ENCODE measurements at regions not wholly inside any gene's neighbourhood (a gene's known extent, or its start where the extent isn't known, plus 50 kb on each side); places are given as distances from the start of the nearest gene placed in this dataset.
"Not testable (repeated sequence)": the region's sequence is repeated elsewhere in the genome, so short reads cannot be mapped to it uniquely, and the experiment has no call there.

DNA sequence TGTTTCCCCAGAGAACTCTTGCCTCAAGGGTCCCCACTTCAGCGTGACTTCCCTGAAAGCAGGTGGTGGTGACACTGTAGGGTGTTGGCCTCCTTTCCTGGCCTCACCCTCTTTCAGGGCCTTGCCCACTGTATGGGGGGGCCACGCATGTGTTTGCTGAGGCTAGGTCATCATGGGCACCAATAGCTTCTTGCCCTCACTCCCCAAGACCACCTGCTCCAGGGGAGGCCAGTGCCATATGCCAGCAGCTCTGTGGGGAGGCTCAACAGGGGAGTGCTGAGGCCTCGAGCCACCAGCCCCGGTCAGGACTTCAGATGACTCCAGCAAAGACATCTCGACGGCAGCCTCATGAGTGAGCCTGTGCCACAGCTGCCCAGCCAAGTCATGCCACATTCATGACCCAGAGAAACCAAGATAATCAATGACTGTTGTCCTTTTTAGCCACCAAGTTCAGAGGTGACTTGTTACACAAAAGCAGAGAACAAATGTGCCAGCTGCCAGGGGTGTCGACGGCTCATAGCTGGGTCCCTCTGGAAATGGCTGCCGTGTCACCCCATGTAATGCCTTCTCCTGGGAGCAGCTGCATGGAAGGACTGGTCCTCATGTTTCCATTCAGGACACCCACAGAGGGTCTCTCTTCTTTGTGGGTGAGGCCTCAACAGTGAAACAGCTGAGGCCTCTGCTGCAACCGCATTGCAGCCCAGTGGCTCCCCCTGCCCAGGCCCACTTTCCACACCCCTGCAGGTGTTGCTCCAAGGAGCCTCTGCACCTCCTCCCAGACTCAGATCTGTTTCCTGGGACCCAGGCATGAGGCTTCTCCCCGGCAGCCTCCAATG is 162.2 kb downstream of the LAT start:
- DNase-seq = not testable (repeated sequence)

DNA sequence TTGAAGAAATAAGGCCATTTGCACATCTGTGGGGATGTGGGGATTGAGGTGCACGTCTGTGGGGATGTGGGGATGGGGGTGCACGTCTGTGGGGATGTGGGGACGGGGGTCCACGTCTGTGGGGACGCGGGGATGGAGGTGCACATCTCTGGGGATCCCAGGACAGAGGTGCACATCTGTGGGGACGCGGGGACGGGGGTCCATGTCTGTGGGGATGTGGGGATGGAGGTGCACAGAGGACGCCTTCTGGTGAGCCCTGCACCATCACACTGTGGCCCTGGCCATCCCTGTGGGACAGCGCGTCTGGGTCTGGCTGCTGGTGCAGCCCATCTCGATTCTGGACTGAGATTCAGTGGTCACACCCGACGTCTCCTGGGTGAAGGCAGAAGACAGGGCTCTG is 161.4 kb downstream of the LAT start:
- no peak for DNase-seq

DNA sequence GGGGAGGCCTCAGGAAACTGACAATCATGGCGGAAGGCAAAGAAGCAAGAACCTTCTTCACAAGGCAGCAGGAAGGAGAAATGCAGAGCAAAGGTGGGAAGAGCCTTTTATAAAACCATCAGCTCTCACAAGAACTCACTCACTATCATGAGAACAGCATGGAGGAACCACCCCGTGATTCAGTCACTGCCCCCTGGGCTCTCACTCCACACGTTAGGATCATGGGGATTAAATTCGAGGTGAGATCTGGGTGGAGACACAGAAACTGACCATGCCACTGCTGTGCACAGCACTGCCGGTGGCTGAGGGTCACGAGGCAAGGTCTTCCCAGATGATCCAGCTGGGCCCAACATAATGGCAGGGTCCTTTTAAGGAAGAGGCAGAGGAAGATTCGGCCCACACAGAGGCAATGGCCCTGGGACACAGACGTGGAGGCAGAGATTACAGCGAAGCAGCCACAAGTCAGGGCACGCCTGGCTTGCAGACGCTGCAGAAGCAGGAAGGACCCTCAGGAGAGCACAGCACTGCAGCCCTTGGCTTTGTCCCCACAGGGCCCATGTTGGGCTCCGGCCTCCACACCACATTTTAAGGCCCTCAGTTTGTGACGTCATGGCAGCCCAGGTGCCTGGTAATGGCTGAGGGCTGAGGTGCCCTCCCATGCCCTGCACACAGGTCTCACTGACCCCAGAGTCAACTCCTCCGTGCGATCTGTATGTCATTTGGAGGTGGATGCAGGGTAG is 160.8 kb downstream of the LAT start:
- DNase-seq = not testable (repeated sequence)

DNA sequence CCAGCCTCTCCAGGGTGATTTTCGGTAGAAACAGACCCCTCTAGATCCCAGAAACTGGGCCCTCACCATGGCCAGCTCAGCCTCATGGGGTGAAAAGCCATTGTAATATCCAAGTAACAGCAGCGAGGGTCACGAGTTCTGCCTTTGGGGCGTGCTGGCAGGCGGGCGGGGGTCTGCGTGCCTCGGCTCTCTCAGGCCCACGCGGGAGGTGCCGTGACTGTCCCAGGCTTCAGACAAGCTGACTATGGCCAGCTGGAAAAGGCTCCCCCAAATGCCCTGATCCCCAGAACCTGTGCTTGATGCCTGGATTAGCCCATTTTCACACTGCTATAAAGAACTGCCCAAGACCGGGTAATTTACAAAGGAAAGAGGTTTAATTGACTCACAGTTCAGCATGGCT is 160.2 kb downstream of the LAT start:
- not testable (repeated sequence) for DNase-seq

DNA sequence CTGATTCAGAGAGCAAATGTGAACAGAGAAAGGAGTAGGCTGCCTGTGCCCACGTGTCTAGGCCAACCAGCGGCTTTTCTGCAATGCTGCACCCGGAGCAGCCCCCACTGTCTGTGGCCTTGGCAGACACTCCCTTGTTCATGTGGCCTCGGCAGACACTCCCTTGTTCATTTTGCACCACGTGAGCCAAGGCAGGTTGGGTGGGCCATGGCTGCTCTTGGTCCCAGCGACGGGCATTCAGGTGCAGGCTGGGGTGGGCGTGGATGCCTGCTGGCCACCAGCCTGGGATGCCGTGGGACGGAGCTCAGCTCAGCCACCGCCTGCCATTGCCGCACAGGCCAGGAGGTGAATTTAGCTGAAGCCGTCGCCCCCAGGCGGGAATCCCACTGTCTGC is 159.8 kb downstream of the LAT start:
- not testable (repeated sequence) for DNase-seq

DNA sequence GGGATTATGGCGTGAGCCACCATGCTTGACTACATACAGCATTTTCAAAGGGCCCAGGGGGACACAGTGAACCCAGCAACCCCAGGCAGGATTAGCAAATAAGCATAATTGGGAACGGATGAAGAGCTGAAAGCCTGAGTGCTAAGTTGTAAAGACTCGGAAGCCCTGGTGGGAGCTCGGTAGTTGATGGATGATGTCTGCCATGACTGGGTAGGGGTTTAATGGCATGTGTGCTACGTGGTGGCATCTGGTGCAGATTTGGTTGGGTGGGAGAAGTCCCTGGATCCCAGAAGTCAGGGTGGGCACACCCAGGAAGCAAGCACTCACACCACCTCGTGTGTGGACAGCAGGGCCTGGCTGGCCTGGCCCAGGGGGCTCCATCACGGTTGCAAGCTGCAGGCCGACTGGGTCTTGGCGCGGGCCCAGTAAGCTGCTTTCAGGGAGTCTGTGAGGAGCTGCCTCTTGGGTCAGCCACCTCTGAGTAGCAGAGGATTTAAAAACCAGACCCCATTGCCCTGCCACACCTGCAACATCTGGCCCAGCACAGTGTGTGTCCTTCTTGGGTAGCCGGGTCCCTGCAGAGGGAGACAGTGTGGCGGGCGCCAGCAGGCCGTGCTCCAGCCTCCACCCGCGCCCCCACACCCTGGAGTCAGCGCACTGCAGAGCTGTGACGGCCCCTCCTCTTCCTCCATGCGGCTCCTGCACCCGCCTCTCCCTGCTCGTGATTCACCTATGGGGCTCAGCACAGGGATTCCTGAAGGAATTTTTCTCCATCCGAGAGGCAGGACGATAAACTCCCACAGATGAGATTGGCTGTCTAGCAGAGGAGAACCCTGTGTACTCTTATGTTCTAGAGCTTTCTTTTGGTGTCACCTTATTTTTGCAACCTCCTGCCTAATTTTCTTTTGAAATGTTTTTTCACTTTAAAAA is 159.2 kb downstream of the LAT start:
- DNase-seq = not testable (repeated sequence)

DNA sequence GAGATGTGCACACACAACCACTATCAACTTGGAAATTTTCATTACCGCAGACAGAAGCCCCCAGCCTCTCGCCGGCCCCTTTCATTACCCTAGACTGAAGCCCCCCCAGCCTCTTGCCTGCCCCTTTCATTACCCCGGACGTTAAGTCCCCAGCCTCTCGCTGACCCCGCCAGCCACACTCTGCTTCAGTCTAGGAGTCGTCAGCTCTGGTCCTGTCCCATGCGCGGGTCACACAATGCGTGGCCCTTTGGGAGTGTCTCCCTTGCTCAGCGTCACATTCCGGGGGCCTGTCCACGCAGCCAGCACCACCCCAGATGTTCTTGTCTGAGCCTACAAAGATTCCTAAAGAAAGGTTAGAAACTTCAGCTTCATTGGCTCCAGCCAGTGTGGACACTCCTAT is 157.7 kb downstream of the LAT start:
- DNase-seq = not testable (repeated sequence)

DNA sequence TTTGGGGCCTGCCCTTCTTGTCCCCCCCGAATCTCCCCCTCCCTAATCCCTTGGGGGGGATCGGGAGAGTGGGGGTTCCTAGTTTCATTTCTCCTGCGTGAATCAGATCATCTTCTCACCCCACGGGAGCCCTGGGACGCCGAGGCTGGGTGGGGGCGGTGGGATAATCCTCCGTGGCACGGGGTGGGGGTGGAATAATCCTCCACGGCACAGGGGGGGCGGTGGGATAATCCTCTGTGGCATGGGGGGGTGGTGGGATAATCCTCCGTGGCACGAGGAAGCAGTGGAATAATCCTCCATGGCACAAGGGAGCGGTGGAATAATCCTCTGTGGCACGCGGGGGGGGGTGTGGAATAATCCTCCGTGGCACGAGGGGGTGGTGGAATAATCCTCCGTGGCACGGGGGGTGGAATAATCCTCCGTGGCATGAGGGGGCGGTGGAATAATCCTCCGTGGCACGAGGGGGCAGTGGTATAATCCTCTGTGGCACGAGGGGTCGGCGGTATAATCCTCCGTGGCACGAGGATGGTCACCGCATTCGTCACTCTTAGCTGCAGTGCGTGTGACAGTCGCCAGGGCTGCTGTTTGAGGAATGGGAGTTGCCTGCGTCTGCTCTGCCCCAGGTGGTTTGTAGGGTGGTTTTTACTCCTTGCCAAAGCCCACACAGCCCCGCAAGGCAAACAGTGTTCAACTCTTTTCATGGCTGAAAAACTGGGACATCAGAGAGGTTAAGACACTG is 156.9 kb downstream of the LAT start:
- no peak for DNase-seq

DNA sequence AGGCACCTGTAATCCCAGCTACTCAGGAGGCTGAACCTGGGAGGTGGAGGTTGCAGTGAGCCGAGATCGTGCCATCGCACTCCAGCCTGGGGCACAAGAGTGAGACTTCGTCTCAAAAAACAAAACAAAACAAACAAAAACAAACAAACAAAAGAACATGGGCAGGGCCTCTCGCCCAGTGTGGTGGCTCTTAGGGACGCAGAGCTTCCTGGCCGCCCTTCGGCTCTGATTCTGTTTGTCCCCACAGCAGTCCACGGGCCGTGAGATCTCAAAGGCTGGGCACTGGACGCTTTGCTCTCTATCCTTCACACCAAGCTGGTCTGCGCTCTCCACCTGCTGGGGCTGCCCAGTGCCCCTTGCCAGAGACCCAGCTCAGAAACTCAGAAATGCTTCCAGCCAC is 156.3 kb downstream of the LAT start:
- DNase-seq = not testable (repeated sequence)

DNA sequence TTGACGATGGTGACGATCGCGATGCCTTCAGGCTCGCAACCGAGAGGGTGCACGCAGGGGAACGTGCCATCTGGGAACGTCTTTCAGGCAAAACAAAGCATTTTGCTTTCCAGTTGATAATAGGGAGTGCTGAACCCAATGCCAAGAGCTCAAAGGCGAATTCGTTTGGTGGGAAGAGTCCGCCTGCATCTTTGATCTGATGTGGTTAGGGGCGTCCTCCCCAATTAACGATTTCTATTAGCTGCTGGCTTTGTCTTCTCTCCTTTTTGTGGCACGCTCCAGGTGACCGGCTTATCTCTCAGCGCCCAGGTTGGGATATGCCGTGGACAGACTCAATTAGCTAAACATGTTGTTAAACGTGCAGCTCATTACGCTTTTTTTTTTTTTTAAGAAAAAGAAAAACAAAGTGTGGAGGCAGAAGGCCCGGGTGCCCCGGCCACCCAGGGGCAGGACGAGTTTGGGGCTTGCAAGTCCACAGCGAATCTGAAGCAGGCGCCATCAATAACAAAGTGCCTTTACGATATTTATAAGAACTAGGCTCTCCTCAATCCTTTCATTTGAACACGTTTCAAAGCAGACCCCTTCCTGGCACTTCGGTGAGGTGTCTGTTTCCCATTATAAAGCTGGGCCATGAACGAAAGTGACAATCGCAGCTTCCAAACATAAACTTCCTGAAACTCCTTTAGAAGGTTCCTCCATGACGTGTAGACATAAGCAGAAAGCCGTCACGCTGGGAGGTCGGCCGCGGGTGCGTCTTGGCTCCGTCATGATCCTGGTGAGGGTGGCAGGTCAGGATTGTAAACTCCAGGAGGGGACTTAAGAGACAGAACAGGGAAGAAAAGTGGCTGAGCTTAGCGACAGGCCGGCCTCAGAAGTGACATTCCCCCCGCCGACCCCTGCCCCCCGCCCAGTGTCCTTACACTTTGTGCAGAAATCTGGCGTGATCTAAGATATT is 155.3 kb downstream of the LAT start:
- DNase-seq = not testable (repeated sequence)

DNA sequence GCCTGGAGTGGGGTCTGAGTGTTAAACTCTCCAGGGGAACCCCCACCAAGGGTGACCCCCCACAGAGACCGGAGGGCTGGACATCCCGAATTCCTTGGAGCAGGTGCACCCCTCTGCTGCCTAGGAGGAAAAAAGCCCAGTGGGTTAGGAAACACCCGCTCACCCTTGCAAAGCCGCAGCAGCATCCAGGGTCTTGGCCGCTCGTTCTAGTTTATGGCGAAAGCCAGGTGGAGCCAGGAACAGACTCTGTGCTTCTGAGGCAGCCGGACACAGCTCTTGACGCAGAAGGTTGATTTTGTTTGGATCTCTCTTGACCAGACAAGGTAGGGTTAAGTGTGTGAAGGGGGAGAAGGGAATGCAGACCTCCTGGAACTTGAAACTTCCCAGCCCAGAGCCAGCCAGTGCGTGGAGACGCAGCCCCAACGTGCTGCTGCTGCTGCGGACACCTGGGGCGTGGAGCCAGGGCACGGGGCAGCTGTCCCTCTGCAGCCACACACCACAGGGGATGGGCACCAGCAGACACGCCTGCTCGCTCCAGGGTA is 154.5 kb downstream of the LAT start:
- DNase-seq = no peak

DNA sequence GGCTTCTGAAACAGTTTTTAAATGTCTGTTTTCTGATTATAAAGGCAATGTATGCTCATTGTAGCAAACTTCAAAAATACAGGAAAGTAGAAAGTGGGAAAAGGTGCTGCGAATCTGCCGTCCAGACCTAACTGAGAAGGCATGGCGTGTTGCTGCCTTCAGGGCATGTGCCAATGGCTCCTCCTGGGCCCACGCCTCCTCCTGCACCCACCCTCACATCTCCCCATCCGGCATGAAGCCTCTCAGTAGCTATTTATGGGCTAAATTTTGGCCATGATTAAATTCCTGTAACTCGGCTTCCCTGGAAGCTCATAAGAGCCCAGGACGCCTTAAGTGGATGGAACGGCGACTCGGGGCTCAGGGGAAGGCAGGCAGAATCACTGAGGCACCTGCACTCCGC is 153.8 kb downstream of the LAT start:
- not testable (repeated sequence) for DNase-seq

DNA sequence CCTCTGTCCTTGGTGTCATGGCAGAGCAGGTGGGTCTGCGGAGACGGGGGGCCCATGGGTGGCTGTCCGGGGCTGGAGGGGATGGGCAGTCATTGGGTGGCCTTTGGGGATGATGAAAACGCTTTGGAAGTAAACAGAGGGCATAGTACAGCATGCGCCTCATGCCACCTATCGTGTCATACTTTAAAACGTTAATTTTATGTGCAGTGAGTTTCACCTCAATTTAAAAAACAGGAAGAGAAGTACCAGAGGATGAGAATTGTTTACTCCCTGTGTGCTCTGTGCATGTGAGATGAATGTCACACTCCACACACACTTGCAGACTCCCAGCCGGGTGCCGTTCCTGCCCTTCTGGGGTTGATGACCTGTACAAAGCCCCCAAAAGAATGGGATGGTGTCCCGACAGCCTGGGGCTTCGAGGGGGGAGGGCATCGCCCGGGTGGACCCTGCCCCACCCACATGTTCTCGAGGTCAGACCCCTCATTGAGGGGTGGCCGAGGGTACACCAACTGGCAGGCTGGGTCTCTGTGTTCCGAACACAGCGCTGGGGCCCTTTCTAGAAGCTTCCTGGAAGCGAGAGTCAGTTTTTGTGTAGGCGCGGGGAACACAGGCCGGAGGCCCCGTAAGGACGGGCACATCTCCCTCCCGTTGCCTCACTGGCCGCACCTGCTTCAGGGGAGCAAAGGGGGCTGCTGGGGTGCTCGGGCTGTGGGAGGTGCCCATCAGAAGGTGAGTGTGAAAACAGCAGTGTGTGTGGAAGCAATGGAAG is 153.2 kb downstream of the LAT start:
- DNase-seq = not testable (repeated sequence)

DNA sequence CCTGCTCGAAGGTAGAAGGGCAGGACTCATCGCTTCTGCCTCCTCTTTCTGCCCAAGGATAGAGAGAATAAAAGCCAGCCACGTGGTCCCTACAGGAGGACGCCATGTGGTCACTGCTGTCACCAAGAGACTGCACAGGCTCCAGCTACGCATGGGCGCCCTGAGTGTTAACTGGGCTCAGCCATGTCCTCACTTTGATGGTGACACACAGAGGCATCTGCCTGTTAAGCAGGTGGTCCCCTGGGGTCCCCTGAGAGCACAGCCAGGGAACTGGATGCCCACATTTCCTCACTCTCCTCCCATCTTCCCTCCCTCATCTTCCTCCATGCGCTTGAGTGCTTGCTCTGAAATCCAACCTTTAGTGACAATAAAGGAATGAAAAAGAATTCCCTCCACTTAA is 152.6 kb downstream of the LAT start:
- not testable (repeated sequence) for DNase-seq

DNA sequence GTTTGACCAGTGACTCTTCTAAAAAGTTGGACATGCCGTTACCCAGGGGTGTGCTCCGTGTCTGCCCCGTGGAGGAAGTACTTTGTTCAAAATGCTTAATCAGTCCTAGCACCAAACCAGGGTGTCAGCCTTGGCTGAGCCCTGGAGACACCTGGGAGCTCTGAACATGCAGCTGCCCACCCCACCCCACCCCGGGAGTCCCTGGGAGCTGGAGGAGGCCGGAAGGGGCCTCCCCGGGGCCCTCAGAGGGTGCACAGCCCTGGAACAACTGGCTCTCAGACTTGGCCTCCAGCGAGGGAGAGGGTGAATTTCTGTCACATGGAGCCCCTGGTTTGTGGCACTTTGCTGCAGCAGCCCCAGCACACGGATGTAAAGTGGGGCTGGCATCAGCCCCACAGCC is 152.1 kb downstream of the LAT start:
- DNase-seq = not testable (repeated sequence)

DNA sequence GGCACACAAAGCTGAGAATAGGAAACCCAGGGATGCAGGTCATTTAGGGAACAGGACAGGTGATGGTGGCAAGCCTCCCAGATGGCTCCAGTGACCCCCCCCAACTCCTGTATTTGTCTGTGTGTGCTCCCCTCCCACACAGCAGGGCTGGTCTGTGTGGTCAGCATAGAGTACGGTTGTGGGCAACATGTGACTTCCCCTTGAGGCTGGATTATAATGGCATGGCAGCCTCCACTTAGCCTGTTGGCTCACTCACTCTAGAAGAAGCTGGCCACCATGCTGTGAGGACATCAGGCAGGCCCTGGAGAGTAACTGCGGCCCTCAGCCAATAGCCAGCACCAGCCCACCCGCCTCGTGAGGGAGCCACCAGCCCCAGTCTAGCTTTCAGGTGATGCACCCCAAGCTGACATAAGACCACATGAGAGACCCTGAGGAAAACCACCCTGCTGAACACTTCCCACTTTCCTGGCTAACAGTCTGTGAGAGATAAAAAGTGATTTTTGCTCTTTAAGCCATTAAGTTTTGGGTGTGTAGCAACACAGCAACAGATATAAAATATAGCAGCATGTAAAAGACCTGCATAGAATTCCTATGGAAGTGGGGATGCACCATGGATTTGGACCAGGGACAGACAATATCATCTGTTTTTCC is 151.3 kb downstream of the LAT start:
- DNase-seq = not testable (repeated sequence)

DNA sequence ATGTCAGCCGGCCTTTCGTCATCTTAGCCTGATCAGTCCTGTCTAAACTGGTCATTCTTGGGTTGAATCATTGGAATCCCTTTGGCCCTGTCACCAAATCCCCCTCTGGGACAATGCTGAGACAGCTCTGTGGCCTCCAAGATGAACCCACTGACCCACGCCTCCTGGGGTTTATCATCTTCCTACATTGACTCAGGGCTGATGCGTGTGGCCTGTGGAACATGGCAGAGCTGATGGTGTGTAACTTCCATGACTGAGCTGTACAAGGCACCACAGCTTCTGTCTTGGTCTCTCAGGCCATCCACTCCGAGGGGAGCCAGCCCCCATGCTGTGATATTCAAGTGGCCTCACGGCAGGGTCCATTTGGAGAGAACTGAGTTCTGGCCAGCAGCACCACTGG is 150.2 kb downstream of the LAT start:
- not testable (repeated sequence) for DNase-seq

DNA sequence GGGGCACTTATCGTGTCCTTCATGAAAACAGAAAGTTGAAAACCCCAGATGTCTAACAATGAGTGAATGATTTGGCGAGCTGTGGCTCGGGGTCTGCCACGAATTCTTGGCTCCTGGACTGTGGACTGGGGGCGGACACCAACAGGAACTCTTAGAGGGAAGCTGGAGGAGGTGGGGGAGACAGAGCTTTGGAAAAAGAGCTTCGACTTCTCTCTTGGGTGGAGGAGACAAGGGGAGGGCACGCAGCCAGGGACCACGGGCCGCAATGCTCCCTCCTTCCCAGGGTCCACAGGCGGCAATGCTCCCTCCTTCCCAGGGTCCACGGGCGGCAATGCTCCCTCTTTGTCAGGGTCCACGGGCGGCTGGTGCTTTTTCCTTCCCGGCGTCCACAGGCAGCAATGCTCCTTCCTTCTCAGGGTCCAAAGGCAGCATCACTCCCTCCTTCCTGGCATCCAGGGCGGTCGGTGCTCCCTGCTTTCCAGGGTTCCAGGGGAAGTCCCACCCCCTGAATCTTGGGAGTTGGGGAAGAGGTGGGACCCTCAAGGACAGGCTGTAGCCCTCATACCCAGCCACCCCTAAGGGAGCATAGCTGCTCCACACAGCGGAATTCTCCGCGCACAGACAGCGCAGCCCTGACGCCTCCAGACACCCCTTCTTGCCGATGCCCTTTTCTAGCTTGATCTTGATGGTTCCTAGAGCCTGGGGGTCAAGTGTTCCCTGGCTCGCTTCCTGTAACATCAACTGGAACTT is 149.0 kb downstream of the LAT start:
- DNase-seq = not testable (repeated sequence)
